GM10248 (cell line): ENCODE measurements at regions not wholly inside any gene's neighbourhood (a gene's known extent, or its start where the extent isn't known, plus 50 kb on each side); places are given as distances from the start of the nearest gene placed in this dataset.

Experiments
- CTCF ChIA-PET: fragments of 300-600 bp; sonication (Branson Sonifier 250); formaldehyde crosslinking; extraction: SDS; loops from one replicate; lab custom pipeline; 2021; ENCODE audit warnings: antibody characterized with exemption; lab: Yijun Ruan, JAX
- POLR2A ChIA-PET: fragments of 350-650 bp; sonication (Branson Sonifier 250); formaldehyde crosslinking; extraction: SDS; loops from one replicate; lab custom pipeline; 2020; ENCODE audit warnings: antibody characterized with exemption; lab: Yijun Ruan, JAX
- DNase-seq: peaks from one replicate; pipeline ENCODE4 v3.0.0; 2012; ENCODE audit errors: extremely low spot score
- CTCF ChIP-seq: IDR thresholded peaks from 2 replicates; pipeline ENCODE4 v1.5.1; 2012; ENCODE audit warnings: mild to moderate bottlenecking, low read depth; ENCODE audit errors: extremely low read depth, missing control alignments, control extremely low read depth

- no peak for DNase-seq
- TF ChIP-seq CTCF = no peak
- ChIA-PET CTCF (interaction anchor here (1.1 kb wide), 1 partner anchor 16 kb away, joined by 4 read pairs; no protein-coding TSS in a partner anchor), POLR2A (no interaction called here)
Measured at GRCh38 chr11:70739811-70740487, 341.6 kb downstream of the CTTN start.

DNA sequence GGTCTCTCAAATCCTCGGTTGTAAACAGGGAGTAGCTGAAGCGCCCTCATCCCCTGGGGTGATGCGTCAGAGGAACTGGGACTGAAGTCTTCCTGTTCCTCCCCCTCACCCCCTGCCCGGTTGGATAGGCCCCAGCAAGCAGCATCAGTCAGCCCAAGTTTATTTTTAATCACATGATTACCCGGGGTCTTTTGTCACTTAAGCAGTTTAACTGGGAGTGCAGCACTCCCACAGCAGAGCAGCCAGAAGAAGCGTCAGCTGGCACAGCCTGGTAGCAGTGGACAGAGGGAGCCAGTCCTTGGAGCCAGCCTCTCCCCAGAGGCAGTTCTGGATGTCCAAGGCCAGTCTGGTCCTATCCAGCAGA is 342.1 kb downstream of the CTTN start:
- DNase-seq = no peak
- no peak for TF ChIP-seq CTCF
- POLR2A ChIA-PET = no interaction called here
- CTCF ChIA-PET = interaction anchor here (1.1 kb wide), 1 partner anchor 15 kb away, joined by 4 read pairs; no protein-coding TSS in a partner anchor

GRCh38 chr11:70741085-70741484 is 342.8 kb downstream of the CTTN start:
- ChIA-PET POLR2A (no interaction called here), CTCF (interaction anchor here (1.1 kb wide), 1 partner anchor 15 kb away, joined by 4 read pairs; no protein-coding TSS in a partner anchor)
- no peak for DNase-seq
- no peak for TF ChIP-seq CTCF

GRCh38 chr11:70742553-70743291 is 344.4 kb downstream of the CTTN start:
- no peak for TF ChIP-seq CTCF

DNA sequence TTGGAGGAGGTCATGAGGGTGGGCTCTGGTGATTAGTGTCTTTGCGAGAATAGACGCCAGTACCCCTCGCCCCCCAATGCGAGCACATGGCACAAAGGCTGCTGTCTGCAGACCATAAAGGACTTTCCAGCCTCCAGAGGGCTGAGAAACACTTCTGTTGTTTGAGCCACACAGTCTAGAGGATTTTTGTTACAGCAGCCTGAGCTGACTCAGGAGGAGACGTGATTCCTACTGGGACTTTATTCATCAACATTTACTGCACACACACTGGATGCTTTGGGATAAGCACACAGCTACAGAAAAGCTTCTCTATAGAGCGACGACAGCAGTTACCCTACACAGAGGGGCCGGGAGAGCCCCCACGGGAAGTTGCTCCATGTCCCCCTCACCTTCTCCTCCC is 345.0 kb downstream of the CTTN start:
- ChIA-PET CTCF (interaction anchor here (1.3 kb wide), 1 partner anchor 12 kb away, joined by 4 read pairs; no protein-coding TSS in a partner anchor), POLR2A (no interaction called here)
- TF ChIP-seq CTCF = no peak
- DNase-seq = no peak

More at GRCh38 chr11:70742553-70743291, 344.4 kb downstream of the CTTN start:
- no peak for DNase-seq
- ChIA-PET CTCF (interaction anchor here (1.3 kb wide), 1 partner anchor 13 kb away, joined by 4 read pairs; no protein-coding TSS in a partner anchor), POLR2A (no interaction called here)

DNA sequence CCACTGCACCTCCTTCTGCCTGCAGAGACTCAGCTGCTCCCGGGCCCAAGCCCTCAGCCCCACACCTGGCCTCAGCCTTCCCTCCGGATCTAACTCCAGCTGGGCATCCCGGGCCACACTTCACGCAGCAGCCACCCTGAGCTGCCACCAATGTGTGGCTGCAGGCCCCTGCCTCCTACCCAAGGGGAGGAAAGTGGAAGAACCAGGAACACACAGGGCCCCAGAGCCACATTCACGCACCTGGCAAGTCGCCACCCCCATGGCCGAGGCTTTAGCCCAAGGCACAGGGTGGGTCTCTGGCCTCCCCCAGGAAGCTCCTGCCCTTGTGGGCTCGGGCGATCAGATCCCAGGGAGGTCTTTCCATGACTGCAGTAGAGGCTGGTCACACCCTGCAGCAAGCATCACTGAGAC is 345.6 kb downstream of the CTTN start:
- POLR2A ChIA-PET = no interaction called here
- DNase-seq = no peak
- CTCF ChIA-PET = interaction anchor here (1.3 kb wide), 1 partner anchor 12 kb away, joined by 4 read pairs; no protein-coding TSS in a partner anchor
- no peak for TF ChIP-seq CTCF
